ELF-1 (cell line): ENCODE measurements at regions not wholly inside any gene's neighbourhood (a gene's known extent, or its start where the extent isn't known, plus 50 kb on each side); places are given as distances from the start of the nearest gene placed in this dataset.
A peak's percentile ranks its signal among the peaks of the same experiment; 100 is the strongest.
"Not testable (repeated sequence)": the region's sequence is repeated elsewhere in the genome, so short reads cannot be mapped to it uniquely, and the experiment has no call there.

Source experiments
- DNase-seq: peaks from one replicate; pipeline ENCODE4 v3.0.0-alpha.2; 2016; ENCODE audit warnings: low read depth, low spot score

DNA sequence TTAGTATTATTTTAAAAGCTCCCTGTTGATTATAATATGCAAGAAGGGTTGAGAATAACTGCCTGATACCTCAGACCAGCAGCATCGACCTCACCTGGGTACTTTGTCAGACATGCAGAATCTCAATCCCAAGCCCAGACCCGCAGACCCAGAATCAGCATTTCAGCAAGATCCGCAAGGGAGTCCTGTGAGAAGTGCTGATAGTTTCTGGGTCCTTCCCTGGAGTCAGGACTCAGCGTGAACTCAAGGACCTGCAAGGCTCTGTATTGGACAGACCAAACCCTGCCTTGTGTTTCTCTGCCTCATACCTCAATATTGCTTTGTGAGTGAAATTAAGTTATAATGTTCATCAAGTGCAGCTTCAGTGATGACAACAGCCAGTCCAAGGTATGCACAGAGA lies 149.5 kb upstream of the NPY start:
- no peak for DNase-seq

- no peak for DNase-seq
Measured at GRCh38 chr7:24135003-24135817, 148.8 kb upstream of the NPY start.

DNA sequence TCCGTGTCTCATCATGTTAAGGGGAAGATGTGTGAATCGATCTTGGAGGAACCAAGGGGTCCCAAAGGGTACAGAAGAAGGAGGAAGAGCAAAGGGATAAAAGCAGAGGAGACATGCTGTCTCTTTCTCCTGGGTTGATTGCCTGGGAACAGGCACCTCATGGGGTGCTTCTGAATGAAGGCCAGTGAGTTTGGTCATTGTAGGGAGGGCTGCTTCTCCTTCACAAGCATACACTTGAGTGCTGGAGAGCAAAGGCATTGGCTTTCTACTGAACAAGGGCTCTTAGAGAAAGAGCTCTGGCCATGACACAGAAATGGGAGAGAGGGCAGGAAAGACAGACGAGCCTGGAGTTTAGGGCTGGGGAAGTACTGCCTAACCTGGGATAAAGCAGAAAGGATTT lies 146.7 kb upstream of the NPY start:
- no peak for DNase-seq

DNA sequence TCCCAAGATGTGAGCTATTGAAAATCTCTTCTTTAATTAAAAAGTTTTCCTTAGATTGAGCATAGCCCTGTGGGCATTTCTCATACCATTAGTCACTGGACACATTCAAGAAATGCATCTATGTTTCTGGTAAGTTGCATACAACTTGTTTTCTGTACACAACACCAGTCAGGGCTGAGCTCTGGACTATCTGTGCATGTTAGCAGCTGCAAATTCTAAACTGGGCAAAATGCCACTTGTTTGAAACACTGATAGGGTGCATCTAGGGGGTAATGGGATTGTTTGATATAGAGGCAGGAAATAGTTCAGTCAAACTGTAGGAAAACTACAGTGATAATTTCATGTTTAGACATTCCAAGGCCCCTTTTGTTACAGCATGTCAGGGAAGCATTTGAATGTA lies 145.6 kb upstream of the NPY start:
- no peak for DNase-seq

DNA sequence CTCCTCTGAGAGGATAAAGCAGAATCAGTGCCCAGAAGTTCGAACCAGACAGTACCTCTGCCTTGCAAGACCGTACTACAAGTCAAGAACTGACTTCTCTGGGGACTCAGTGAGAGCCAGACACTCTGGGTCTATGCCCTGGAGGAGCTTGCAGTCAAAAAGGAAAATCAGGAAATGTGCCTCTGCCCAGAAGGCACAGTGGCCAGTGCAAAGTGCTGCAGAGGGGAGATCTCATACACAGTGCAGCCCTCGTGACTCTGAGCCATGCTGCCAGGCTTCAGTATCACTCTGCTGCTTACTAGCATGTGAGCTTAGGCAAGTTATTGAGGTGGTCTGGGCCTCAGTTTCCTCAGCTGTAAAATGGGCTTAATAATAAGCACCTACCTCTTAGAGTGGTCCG lies 144.0 kb upstream of the NPY start:
- DNase-seq: no peak

- DNase-seq: no peak
Measured at GRCh38 chr7:24141874-24142509, 142.0 kb upstream of the NPY start.

GRCh38 chr7:24143547-24143946 lies 140.4 kb upstream of the NPY start:
- no peak for DNase-seq

GRCh38 chr7:24151944-24152343 lies 132.0 kb upstream of the NPY start:
- DNase-seq: no peak

DNA sequence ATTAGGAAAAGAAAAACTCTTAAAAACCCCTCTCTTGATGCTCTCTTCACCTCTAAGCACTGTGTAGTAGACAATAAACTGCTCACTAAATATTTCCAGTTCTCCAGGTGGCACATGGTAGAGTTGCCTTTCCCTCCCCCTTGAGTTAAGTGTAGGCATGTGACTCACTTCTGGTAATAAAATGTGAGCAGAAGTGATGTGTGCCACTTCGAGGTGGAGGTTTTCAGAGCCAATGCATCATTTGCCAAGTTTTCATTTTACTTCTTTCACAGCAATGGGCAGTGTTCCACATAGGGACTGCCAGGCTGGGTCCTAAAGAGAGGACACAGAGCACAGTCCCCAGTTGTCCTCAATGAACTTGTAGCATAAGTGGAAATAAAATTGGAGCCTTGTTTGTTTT lies 131.6 kb upstream of the NPY start:
- no peak for DNase-seq

- DNase-seq: no peak
Measured at GRCh38 chr7:24152877-24153472, 131.0 kb upstream of the NPY start.

DNA sequence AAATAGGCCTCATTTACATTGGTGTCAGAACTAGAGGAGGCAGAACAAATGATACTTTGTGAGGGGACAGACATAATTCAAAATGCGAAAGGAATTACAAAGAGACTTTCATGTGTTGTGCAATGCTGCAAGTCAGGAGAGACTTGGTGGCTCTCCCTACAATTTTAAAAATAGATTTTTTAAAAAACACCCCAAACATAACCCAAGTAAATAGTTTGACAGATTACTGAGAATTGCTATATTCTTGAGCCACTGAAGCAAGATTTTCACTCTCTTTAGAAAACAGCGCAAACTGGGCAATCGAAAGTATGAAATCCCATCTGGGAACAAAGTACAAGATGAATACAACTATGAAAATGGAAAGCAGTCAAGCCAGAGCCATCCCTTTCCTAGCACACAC lies 126.3 kb upstream of the NPY start:
- no peak for DNase-seq

- no peak for DNase-seq
Measured at GRCh38 chr7:24158975-24159374, 125.0 kb upstream of the NPY start.

GRCh38 chr7:24164401-24164800 lies 119.6 kb upstream of the NPY start:
- DNase-seq: no peak

DNA sequence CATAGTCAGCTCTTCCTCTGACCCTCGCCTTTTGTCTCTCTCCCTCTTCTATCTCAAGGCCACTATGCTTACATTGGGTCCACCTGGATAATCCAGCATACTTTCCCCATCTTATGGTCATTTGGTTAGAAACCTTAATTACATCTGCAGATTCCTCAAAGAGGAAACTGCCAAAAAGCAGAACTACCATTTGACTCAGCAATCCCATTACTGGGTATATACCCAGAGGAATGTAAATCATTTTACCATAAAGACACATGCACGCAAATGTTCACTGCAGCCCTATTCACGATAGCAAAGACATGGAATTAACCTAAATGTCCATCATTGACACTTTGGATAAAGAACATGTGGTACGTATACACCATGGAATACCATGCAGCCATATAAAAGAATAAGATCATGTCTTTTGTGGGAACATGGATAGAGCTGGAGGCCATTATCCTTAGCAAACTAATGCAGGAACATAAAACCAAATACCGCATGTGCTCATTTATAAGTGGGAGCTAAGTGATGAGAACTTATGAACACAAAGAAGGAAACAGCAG lies 114.8 kb upstream of the NPY start:
- DNase-seq: no peak

DNA sequence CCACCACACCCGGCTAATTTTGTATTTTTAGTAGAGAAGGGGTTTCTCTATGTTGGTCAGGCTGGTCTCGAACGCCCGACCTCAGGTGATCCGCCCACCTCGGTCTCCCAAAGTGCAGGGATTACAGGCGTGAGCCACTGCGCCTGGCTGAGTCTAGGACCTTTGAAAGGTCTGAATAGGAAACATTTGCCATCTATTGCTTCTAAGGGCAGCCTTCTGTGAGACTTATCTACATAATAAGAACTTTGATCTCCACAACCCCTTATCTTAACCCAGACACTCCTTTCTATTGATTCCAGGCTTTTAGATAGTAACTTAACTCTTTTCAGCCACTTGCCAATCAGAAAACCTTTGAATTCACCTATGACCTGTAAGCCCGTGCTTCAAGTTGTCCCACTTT lies 112.0 kb upstream of the NPY start:
- not testable (repeated sequence) for DNase-seq

GRCh38 chr7:24172856-24173255 lies 111.1 kb upstream of the NPY start:
- no peak for DNase-seq

DNA sequence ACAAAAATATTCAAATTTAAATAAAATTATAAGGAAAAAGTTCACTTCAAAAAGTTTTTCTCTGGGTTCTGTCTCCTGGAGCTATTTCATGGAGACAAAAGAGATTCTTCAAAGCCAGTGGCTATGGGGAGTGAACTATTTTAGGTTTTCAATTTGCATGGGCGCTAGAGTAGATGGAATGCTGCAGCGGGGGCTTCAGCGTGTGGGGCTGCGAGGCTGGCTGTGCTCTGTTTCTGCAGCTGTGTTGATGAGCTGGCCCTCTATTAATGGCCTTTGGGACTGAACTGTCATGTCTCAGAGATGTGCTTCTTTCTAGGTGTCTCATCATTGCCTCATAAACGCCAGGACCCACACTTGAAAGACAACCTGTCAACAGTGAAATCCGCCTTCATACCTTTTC lies 108.4 kb upstream of the NPY start:
- DNase-seq: peak; percentile 20

- no peak for DNase-seq
Measured at GRCh38 chr7:24178811-24179570, 105.0 kb upstream of the NPY start.

DNA sequence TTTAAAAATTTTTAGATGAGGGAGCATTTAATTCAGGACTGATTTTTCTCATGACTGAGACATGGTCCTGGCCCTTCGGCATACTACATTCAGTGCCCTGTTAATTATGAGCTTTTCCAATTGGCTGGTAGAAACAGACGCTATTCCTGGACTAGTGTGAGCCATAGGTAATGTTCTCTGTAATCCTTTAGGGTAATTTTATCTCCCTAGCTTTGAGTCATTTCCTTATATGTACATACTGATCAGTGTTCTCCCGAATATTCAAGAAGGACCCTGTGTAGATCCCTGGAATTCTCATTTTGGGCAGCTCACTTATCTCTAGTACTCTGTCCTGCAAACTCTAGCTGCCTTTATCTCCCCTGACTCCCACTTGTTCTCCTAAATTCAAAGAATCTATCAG lies 92.6 kb upstream of the NPY start:
- DNase-seq: no peak

DNA sequence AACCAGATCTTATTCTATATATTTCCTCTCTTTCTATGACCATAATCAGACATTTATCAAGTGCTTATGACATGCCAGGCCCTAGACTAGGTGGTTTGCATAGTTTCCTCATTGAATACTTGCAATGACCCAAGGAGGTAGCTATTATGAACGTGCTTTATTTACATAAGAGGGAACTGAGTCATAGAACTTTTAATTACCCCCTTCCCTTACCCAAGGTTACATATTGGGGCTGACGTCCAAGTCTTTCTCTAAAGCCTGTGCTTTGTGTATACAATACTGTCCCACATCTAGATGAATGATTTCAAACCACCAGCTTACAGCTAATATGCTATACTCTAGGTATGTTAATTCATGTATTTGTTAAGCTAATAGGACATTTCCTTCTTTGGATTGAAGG lies 91.9 kb upstream of the NPY start:
- DNase-seq: no peak

DNA sequence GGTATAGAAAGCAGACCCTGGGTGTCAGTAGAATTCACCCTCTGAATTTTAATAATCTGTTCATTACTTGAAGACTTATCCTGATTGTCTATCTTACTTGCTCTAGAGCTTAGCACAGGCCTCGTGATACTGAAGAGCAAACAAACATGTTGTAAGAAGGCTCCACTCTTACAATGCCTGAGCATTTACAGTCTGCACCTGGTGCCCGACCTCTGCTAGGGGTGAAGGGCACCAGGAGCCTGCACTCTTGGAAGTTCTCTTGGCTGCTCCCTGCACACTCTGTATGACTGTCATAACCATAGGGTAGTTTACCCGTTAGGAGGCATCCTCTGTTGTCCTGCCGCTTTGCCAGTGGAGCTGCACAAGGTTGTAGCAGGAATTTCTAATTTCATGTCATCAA lies 91.3 kb upstream of the NPY start:
- DNase-seq: no peak

- no peak for DNase-seq
Measured at GRCh38 chr7:24197852-24198251, 86.1 kb upstream of the NPY start.
